GM19035 (cell line): ENCODE measurements at regions not wholly inside any gene's neighbourhood (a gene's known extent, or its start where the extent isn't known, plus 50 kb on each side); places are given as distances from the start of the nearest gene placed in this dataset.
"Not testable (repeated sequence)": the region's sequence is repeated elsewhere in the genome, so short reads cannot be mapped to it uniquely, and the experiment has no call there.

Experiments used
- ATAC-seq: cut with Tn5 transposase; IDR thresholded peaks from one replicate; pipeline ENCODE4 v1.9.1; 2021; ENCODE audit not compliant: unreplicated experiment

DNA sequence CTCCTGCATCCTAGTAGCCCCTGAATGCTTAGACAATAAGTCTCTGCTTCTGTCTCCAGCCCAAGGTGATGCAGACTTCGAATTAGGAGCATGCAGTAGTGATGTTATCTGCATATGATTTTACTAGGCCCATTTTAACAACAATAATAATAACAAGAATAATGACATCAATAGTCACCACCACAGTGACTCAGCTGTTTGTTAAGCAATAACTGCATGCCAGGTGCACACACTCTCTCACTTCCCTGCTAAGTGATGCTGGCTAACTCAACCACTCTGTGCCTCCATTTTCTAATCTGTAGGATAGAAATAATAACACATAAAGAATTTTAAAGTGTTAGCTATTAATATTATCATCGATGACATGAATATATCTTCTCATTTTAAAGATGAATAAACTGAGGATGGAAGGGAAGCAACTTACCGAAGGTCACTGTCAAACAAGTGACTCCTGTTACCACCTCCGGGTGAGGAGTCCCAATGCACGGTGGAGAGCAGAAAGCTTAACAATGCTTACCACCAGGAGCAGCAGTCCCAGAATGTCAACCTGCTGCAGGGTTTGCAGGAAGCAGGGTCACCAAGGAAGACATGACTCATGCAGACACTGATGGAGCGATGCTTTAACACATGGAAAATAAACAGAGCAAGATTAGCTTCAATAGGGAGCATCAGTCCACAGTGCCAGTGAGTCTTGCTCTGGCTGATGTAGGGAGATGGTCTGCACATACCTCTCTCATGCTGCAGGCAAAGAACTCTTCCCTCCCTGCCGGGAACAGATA, 290.2 kb downstream of the SPATA17 start:
- ATAC-seq: no peak

DNA sequence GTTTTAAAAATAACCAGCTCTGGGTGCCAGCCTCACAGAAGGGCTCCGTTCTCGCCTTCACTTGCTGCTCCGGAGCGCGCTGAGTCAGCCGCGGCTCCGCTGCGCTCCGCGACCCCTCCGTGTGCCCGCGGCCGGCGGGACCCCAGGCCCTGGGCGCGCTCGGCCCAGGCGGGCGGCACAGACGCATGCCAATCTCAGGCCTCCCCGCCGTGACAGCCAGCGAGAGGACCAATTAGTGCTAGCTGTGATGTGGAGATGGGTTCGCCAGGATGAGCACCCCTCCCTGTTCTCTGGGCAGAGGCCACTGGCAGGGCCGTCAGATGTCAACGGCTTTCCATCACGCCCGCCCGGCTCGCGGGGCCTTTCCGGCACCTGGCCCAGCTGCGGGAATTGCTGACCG, 293.8 kb downstream of the SPATA17 start:
- no peak for ATAC-seq

DNA sequence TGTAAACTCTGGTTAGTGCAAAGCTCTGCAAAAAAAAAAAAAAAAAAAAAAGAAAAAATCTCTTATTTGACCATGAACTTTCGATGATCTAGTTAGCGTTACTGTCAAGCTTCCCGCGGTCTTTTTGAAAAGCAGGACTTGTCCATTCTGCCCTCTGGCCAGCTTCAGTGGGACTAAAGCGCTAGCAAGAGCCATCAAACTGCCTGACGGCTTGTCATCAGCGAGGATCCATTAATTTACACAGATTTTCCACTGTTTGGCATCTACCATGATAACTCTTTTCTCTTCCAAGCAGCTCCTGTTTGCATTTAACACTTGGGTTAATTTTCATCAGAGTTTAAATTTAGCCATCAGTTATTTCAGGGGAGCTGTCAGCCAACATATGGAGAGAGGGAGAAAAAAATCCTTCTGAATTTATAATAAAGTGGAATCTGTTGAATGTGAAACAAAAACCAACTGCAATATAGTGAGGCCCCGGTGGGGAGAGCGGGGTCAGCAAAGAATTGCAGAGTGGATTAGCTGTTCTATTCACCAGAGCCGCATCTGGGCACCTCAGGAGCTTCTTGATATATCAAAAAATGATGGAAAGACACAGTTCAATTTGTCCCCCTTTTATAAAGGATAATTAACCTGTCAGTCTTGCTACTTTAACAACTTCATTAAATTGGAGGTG, 298.2 kb downstream of the SPATA17 start:
- ATAC-seq: no peak

DNA sequence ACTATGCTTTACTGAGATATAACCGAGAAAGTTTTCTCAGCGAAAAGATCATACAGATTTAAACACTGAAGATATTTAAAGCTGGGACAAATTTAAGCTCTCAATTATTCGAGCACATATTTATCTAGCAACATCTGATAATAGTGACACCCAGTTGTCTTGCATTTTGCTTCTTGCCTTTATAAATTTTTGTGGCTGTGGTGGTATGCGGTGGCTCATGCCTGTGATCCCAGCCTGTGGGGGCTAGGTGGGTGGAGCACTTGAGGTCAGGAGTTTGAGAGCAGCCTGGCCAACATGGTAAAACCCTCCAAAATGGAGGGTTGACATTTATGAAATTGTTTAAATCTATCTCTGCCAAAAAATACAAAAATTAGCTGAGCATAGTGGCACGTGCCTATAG, 312.2 kb downstream of the SPATA17 start:
- no peak for ATAC-seq

DNA sequence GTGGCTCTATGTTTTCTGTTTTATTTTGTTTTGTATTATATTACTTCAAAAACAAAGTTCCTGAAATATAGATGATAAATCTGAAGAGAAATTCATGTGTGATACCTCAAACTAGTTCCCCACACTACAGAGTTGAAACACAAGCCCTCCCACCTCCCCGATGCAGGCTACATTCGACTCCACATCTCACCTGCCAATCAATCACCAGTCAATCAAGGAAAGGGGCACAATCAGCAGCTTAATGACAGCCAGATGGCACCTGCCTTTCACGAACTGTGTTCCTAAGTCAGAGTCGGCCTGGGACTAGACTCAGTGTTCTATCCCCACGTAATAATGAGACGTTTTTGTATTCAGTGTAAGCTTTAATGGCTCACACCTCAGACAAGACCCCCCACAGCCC, 313.4 kb downstream of the SPATA17 start:
- no peak for ATAC-seq

DNA sequence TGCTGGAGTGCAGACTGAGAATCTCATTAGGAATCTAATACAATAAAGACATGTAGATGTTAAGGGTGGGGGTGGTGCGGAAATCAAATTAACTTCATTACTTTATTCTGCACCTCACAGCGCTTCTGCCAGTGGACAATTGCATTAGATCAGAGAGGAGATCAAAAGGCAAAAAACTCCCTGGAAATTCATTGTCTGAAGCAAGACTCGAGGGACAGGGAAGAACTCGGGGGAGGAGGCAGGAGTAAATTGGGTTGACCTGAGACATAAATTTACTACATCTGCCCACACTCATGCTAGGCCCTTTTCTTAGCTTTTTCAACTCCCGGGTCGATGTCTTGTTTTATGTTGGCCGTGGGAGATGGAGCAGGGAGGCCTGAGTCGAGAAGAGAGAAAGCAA, 315.4 kb downstream of the SPATA17 start:
- ATAC-seq: no peak

DNA sequence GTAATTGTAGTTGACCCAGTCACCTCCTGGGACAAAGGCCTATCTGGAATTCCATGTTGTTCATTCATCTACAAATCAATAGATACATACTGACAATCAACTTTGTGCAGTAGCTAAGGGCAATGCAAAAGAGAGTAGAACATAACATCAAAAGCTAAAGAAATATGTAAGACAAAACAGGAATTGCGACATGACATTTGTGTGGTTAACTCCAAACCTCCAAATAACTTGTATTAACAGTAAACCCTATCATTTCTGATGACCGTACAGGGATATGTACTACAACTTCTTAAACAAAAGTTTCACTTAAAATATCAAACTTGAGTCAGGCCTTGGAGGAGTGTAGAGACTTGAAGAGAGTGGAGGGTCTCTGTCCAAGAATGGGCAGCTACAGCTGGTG, 317.6 kb downstream of the SPATA17 start:
- no peak for ATAC-seq

DNA sequence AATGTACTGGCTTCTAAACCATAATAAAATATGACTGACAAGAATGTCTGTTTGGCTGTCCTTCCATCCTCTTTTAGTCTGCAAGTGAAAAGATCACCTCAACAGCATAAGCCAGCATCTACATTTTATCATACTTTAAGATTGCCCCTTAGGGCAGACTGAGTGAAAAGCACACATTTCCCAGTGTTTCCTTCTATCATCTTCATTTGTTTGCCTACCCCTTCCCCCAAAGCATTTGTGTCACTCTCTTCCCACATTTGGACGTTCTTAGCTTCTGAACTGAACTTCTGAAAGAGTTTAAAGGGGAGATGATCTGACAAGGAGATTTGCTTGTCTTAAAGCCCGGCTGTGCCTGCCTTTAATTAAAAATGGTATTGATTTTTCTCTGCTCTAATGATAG, 322.2 kb downstream of the SPATA17 start:
- no peak for ATAC-seq

DNA sequence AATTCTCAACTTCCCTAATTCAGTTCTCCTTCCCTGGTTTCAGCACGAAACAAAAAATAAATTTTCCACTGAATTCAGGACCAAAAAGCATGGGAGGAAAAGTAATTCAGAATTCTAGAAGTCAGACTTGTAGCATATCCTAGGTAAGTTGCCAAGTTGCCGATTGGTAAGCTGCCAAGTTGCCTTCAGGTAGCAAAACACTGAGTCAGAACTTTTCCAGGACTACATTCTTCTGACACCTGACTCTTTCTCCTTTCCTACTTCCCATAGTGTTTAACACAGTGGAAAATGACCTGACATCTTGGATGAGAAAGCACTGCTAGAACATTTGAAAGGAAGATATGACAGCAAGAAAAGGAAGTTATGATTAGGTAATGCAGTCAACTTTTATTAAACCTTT, 322.8 kb downstream of the SPATA17 start:
- no peak for ATAC-seq

DNA sequence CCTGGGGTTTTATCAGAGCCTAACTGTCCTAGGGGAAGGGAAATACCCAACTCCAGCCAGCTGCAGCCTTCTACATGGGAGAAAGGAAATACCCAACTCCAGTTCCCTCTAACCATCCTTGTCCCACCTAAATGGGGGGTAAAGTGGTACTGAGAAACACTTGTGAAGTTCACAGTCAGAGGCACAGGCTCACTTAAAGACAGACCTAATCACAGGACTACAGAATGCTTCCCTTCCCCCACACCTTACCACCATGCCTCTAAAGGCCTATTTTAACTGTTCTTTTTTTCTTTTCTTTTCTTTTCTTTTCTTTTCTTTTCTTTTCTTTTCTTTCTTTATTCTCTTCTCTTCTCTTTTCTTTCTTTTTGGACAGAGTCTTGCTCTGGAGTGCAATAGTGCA, 324.6 kb downstream of the SPATA17 start:
- no peak for ATAC-seq

DNA sequence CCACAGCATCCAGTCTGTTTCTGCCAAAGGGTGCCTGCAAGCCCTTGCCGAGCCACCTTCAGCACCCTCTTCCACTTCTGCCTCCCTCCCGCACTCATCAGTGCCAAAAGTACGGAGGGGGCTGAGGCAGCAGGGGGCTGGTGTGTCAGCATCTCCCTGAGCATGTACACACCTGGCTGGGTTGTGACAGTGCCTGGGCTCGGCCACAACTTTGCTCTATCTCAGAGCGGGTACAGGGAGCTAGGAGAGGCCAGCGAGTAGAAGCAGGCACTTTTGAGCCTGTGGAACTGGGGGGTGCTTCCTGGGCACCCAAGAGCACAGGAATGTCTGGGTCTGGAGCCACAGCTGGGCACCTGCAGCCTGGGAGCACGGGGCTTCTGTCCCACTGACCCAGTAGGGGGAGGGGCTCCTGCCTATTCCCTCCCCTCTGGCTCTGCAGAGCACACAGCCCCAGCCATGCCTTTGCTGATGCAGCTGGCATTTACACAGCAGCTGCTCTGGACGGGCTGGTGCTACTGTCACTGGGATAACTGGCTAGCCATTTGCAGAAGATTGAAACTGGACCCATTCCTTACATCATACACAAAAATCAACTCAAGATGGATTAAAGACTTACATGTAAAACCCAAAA, 319.8 kb upstream of the RRP15 start:
- no peak for ATAC-seq

DNA sequence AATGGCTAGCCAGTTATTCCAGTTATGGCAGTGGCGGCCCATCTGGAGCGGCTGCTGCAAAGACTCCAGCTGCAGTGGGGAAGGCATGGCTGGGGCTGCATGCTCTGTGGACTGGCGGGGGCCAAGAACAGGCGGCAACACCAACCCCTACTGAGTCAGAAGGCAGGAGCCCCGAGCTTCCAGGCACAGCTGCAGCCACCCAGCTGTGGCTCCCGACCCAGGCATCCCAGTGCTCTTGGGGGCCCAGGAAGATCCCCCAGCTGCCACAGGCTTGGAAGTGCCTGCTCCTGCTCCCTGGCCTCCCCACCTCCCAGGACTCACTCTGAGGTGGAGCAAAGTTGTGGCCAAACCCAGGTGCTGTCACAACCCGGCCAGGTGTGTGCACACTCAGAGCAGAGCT, 317.0 kb upstream of the RRP15 start:
- no peak for ATAC-seq

DNA sequence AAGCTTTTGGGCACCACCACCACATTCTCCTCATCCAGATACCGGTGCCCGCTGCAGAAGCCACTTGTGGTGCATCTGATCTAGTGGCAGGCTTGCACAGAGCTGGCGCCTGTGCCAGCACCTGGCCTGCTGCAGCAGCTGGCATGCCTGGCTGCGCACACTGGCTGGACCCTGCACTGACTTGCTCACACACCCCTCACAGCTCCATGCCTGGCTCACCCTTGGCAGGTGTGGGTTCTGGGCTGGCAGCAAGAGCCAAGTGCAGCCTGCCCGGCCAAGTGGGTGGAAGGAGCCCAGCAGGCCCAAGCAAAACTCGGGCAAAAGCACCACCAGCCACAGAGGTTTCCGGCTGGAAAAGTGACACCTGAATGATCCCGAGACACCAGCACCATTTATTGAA, 315.7 kb upstream of the RRP15 start:
- no peak for ATAC-seq

DNA sequence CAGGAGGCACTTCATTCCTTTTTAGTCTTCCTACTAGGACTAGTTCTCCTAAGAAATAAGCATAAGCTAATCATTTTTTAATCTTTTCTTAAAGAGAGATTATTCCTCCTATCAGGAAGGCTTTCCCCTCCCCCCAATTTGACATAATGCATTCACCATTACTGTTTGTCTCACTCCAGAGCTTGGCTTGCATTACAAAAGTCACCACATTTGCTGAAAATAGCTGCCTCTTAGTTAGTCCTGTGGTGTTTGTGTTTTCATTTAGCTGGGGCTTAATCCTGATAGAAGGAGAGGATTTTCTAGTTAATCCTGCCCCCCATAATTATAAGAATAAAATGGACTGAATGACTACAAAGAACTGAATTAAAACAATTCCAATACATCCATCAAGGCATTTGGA, 307.1 kb upstream of the RRP15 start:
- ATAC-seq: no peak

DNA sequence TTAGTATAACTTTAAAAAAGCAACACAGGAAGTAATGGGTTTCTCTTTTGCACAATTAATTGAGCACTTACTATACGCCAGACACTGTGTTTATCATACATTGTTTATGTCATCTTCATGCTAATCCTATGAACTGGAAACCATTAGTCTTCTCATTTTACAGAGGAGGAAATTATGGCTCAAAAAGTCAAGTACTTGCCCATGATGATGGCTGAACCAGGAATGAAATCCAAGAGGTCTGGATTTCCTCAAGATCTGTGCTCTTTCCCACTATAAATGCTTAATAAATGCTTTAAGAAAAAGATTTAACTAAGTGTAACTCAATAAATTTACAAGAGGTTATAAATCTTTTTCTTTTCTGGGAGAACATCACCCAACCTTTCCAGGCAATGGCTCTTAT, 303.7 kb upstream of the RRP15 start:
- ATAC-seq: no peak

DNA sequence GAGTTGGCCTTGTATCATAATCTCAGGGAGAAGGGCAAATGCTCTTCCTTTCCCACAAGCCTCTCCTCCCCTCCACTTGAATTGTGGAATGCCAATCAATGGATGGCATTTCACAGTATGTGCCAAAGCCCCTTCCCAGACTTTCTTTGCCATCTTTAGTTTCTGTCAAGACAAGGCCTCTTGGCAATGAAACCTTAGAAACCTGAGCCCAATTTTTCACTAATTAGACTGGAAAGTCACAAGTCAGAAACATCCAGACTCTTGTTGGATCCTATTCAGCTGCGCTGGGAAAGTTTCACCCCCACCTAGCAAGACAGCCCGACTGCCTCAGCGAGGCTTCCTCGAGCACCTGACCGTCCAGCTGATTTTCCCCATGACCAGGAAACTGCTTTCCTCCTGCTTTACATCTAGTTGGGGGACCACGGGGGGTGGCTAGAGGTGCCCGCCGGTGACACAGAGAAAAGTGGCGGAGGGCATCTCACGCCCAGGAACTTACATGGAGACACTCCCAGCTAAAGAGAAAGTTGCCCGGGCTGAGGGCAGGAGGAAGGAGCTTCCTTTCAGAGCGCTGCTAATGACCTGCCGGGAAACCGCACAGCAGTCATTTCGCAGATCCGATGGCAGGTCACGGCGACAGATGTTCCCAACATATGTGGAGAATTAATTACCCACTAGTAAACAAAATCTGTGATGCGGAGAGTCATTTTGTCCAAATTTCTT, 302.6 kb upstream of the RRP15 start:
- no peak for ATAC-seq

DNA sequence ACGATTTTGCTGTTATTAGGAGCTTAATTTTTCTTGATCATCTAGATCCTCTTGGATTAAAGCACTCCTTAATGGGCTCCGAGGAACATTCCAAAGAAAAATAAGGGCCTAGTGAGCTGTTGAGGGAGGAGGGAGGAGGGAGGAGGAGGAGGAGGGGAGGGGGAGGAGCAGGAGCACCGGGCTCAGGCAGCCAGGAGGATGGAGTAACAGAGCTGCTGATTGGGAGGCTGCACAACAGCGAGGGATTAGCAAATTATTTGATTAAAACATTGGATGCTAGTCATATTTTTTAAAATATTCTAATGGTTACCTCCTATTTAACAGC, 302.1 kb upstream of the RRP15 start:
- no peak for ATAC-seq

DNA sequence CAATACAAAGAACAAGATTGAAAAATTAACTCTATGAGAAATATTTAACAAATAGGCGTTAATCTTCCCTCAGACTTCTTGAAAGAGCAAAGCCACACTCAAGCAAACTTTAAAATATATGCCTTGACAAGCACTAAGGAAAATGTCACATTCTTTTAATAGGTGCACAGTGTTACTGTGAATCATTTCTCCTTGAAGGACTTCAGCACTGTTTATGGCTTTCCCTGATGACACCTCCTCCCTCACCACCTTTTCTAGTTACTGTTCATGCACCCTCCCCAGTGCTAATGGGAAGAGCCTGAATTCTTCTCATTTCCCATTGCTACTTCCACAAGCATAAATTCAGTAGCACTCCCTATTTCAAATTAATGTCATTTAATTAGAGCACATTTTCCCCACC, 299.5 kb upstream of the RRP15 start:
- ATAC-seq: no peak

DNA sequence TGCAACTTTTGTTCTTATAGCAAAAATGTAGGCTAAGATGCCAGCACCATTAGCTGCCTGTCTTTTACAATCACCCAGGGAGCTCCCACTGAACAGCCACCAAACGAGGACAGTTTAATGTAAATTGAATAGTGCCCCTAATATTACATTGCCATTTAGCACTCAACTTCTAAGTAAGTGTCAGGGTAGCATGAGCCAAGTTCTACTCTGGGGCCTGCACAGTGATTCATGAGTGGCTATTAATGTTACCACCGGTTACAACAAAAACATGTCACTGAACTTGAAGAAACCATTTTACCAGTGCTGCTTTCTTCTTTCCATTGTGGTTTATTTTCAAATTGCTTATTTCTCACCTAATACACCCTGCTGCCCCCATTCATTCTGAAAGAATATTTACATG, 295.6 kb upstream of the RRP15 start:
- no peak for ATAC-seq

DNA sequence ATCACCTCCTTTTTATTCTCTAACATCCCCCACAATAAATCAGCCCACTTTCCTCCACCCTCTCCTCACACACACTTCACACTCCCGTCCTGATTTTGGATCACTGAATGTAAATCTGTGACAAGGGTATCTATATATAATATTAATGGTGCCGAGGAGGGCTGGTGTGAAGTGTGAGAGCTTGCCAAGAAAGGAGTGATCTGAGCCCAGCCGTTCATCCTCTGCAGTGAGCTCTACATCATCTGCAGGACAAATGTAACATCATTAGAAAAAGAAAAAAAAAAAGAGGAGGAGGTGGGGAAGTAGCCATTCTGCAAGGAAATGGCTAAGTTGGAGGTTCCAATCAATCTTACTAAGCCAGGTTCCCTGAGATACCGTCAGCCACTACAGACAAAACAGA, 291.7 kb upstream of the RRP15 start:
- ATAC-seq: no peak

DNA sequence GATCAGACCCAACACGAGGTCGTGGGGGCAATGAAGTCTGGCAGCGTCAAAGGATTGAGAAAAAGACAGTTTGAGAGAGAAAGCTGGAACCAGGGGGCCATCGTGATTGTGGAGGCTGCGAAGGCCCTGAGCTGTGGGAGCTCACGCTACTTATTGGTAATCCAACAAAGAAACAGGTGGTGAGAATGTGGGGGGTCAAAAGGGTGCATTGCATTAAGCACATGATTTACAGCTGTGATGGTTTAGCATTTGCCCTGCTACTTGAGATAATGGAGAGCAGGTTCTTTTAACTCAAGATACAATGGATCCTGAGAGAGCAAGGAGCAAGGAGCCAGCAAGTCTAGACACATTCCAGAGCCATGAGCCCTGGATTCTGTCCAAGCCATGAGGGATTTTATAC, 276.8 kb upstream of the RRP15 start:
- ATAC-seq: not testable (repeated sequence)

DNA sequence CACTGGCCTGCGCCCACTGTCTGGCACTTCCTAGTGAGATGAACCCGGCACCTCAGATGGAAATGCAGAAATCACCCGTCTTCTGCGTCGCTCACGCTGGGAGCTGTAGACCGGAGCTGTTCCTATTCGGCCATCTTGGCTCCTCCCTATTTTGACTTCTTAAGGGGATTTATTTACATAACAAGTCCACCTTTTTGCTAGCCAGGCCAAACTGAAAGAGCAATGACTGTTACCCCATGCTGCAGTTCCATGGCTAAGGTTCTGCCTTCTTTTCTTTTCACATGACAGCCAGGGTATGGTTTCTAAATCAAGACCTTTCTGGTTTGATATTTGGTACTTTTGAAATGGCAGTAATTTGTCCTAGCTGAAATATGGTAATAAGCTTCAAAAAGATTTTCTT, 270.0 kb upstream of the RRP15 start:
- not testable (repeated sequence) for ATAC-seq
